ENCODE measurements at regions not wholly inside any gene's neighbourhood (a gene's known extent, or its start where the extent isn't known, plus 50 kb on each side); places are given as distances from the start of the nearest gene placed in this dataset.

DNA sequence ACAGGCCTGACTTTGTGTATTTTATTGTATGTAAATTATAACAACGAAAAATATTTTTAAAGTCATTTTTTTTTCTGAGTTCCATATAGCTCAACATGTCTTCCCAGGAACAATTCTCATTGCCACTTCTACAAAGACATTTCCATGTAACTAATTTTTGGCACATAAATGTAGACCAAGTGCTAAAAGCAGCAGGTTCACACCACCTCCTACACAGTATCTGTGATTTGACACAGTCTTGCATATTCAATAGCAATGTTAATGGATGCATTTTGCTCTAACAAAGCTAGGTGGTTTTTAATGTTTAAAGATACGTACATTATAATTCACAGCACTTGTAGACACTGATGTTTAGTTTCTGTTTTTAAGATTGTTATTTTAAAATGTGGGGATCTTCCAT lies 346.5 kb downstream of the GPAM start:
- no peak for DNase-seq

DNA sequence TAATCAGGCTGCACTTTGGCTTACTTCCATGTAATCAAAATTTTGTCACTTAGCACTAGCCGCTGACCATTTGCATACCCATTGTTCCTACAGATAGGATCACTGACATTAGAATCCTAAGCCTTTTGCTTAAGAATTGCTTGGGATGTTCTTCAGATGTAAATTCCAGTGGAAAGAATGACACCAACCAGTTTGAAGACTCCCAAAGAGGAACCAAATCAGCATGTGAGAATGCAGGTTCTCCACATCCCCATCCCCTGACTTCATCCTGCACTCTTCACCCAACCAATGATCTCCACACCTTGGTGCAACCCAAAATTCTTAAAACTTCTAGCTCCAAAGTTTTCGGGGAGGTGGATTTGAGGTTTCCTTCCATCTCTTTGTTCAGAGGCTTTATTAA lies 345.6 kb downstream of the GPAM start:
- no peak for DNase-seq

DNA sequence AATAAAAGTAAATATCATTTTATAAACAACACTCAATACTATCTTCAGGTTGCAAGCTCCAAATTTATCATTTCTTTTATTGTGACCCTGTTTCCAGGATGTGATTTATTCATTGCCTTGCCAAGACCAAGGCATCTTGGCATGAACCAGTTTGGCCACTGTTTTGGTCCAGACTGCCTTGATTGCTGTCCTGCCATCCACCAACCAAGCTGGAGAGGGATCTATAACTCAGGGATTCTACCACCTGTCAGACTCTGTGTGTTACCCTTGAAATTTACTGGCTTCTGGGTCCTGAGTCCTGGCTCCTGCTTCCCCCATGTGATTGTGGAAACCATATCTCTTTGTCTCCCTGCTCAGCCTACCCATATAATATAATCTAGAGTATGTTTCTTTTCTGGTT lies 343.0 kb downstream of the GPAM start:
- DNase-seq = no peak

DNA sequence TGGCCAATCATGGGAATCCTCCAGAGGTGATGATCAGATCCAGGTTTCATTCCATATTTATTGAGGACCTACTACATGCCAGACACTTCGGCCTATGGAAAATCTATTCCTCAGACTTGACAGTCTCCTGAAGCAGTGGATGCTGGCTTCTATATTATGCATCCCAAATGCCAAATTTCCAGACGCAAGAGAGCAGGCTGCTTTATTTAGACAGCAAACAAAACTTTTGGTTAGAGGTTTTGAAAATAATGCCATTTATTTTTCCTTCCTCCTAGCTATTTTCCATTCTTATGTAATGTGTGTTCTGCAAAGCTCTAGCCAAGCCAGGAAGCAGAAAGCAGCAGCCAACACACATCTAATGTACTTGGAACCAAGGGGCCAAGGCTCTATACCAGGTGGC lies 330.8 kb downstream of the GPAM start:
- no peak for DNase-seq

DNA sequence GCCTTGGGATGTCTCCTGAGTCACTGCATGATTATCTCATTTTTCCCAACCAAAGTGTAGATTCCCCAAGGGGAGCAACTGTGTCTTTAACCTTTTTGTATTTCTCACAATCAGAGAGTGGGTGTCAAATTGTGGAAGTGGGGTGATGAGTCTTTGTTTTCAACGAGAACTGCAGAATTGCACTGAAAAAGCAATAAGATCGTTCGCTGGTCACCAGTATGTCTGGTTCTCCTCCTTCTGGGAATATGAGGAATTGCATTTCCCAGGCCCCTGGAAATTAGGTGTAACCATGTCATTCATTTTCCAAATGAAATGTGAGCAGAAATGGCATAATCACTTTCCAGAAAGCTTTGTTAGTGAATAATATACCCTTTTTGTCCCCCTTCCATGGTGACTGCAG lies 326.9 kb downstream of the GPAM start:
- DNase-seq = no peak

DNA sequence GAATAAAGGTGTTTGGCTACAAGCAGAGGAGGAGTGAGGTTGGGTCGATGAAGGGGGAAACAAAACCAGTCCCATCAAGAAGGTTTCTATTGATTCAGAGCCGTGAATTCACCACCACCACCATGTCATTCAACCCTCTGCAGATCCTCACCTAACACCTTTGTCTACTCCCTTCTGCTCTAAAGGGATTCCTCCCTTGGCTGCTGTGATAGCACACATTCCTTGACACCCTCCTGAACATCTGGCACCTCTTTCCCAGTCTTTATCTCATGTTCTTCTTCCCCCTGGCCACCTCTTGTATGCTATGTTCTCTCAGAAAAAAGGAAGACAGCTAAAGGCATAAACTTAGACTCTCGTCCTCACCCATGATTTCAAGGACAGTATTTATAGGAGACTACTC lies 318.0 kb downstream of the GPAM start:
- DNase-seq = no peak

DNA sequence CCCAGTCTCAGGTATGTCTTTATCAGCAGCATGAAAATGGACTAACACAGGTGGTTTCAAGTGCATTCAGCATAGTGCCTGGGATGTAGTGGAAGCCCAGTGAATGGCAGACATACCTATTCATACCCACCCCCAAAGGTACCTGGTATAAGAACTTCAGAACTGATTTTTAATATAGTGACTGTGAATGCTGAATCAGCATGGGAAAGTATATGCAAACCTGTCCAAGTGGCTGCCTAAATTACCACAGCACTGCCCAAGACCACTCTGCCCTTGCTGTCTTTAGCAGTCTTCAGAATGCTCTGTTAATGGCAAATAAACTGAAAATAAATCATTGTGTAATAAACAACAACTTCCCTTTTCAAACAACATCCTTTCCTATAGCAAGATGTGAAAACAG lies 312.1 kb downstream of the GPAM start:
- DNase-seq = no peak

DNA sequence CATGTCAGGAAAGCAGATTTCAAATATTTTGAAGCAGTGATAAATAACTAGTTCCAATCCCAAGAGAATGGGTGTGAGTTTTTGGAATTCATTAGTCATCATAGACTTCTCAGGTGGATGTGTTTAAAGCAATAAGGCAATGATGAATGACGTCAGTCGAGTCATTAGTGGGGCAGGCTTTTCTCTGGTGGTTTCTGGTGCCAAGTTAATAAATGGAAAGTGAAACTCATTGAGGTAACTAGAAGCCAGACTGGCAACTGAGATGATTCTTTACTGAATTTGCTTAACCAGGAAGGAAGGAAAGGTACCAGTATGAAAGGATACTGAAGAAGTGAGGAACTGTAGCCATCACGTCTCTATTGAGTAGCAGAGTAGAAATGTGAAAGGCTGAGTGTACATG lies 311.0 kb downstream of the GPAM start:
- no peak for DNase-seq

DNA sequence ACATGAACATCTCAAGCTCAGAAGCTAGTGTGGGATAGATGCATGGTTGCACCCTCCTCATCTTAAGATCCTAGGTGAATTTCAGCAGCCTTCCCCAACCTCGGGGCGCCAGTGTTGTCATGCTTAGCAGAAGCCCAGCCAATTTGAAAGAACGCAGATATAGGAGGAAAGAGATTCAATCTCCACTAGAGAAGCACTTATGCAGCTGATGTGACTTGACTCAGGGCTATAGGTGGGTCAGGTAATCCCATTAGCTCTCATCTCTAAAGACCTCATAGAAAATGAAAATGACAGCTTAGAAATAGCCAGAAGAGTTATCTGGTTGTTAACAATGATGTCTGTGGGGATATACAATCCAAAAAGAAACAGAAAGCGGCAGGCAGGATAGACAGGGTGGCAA lies 310.5 kb downstream of the GPAM start:
- no peak for DNase-seq

DNA sequence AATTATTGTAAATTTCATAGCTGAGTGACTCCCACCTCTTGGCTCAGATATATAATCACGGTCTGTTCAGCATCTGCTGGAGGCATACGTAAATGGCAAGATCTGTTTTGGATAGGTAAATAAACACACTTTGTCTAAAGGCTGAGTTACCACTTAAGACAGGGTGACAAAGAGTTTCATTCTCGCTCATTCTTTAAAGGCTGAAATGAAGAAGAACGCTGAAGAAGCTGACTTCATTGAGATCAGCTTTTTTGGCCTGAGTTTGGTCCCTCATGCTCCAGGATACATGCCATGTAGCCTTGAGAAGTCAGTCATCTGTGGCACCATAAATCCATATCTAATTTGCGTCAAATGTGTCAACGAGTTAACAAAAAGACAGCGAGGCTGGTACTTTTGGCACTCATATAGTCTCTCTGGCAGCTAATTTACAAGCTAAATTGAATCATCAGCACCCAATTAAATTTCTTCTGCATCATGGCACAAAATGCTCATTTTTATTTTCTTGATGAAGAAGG lies 309.9 kb downstream of the GPAM start:
- DNase-seq = no peak

DNA sequence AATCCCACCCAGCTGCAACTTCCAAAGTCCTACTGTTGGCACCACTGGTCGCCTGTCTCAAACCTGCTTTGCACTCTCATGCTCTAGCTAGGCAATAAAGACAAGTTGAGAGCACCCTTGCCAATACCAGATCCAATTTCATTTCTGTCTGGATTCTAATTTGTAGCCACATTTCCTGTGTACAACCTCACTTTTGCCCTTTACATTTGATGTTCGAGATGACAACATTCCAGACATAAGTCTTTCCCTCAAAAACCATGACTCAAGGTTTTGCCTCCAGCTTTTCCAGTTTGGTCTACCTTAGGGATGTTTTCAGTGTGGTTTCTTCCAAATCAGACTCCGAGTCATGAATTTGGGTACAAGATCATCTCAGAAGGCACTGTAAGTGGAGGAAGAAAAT lies 309.0 kb downstream of the GPAM start:
- DNase-seq = no peak

DNA sequence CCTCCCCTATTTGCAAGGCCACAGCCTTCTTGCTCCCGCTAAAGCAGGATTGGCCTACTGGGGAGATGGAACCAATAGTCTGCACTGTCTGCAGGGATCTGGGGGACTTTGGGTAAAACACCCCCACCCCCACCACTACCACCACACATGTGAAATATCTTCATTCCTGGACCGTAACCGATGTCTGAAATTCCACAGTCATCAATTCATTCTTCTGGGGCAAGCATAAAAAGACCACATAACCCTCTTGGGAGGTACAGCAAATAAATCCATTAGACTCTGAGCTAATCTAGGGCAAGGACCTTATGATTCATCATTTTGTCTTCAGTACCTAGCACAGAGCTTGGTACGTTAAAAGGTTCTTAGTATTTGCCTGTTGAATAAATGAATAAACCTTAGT lies 307.8 kb downstream of the GPAM start:
- DNase-seq = no peak

DNA sequence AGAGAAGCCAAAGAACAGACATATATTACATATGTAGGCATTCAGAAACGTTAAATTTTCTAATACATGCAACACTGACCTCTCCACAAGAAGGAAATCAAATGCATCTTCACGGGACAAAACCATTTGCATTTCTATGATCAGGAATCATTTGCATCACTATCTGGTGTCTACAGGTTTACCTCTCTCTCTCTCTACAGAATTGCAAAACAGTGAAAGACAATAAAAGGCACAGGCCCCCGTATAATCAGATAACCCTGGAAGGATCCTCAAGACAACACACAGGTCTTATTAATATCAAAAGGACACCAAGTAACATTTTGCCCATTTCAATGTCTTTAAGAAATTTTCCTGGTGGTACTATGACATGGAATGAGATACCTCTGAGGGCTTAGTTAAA lies 306.3 kb downstream of the GPAM start:
- no peak for DNase-seq

DNA sequence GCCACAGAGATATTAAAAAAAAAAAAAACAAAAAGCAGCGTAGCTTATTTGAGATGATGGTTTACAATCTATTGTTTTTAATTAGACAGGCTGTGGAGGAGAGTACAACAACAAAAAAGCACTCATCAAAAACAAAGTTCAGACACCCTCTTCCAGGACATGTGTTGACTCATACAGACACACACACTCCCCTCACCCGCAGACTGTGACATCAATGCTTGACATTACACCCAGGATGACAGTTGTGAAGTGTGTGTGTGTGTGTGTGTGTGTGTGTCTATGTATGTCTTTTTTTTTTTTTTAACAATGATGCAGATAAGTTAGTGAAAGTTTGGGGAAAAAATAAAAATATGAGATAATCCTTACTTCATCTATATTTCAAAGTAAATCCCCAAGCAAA lies 303.6 kb downstream of the GPAM start:
- no peak for DNase-seq

DNA sequence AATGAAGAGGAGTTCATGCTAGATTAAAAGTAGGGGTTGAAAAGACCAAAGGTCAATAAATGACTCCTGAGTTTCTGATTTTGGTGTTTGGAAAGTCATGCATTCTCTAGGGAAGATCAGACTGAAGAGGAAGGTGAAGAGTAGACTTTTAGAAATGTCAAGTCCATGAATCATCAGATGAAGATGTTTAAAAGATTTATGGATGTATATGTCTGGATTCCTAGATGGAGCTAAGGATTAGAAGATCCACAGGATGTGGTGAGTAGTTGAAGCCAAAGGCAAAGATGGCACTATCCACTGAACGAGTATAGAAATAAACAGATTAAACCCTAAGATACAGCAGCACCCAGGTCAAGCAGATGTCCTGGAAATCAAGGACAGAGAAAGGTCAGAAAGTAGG lies 298.5 kb downstream of the GPAM start:
- no peak for DNase-seq

DNA sequence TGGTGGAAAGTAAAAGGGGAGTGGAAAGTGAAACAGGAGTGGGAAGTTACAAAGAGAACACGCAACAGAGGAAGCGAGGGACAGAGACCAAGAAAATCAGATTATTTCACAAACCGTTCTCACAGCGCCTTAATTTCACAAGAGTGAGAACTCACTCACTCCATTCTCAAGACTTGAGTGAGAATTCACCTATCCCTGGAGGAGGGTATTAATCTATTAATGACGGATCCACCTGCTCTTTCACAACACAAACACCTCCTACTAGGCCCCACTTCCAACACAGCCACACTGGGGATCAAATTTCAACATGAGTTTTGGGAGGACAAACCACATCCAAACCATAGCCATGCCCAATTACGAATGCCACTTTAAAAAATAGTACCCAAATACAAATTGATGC lies 297.6 kb downstream of the GPAM start:
- DNase-seq = no peak

DNA sequence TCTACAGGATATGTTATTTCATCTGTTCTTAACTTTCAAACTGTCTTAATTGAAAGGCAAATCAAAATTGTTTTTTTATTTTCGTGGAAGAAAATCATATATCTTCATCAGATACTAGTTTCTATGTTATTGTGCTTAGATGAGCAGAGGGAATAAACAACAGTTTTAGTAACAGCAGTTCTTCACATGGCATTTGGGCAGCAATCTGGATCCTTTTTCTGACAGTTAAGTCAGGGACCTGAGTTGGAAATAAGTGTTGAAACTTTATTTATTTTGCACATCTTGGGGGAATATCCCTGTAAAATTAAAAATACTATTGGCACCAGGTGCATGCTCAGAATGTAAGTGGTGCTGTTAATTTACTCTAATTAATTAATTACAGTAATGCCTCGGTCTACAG lies 296.3 kb downstream of the GPAM start:
- no peak for DNase-seq

DNA sequence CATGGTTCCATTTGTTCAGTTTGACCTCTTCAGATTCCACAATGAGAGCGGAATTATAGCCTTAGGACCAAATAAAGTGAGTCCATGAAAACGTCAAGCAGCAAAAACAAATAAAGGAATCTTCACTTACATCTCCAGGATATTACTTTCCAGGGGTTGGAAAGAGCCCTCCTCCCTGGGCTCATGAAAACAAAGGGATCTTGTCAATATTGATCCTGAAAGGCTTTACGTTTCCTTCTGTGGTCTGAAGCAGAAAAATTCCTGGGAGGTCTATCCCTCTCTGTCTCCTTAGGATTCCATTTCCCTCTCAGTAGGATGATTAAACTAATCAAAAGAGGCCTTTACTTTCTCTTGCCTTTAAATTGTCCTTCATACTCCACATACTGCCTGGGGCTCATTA lies 293.5 kb downstream of the GPAM start:
- no peak for DNase-seq

DNA sequence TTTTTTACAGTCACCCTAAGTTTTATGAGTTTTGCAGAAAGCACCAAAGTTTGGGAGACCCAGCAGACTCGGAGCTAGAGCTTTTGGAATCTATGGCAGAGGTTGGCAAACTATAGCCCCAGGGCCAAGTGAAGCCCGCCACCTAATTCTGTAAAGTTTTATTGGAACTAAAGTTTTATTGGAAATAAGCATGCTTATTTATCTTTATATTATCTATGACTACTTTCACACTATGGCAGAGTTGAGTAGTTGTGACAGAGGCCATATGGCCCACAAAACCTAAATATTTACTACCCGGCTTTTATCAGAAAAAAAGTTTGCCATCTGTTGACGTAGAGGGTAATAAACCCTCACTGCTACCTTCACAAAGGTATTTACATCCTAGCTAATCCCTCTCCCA lies 267.6 kb downstream of the GPAM start:
- no peak for DNase-seq

DNA sequence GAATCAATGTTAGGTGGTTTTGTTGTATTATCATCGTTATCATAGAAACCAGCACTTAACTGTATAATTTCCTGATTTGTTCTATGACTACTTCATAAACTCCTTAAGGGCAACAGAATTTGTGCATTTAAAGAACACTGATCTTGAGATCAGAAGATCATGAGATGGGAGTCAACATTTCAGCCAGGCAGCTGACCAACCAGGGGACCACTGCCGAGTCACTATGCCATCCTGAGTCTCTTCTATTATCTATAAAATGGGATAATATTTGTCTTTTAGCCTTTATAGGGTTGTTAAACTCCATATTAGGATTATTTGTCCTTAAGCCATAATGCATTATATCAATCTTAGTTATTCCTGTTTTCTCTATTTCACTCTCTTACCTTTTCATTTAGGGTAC lies 261.7 kb downstream of the GPAM start:
- DNase-seq = no peak

DNA sequence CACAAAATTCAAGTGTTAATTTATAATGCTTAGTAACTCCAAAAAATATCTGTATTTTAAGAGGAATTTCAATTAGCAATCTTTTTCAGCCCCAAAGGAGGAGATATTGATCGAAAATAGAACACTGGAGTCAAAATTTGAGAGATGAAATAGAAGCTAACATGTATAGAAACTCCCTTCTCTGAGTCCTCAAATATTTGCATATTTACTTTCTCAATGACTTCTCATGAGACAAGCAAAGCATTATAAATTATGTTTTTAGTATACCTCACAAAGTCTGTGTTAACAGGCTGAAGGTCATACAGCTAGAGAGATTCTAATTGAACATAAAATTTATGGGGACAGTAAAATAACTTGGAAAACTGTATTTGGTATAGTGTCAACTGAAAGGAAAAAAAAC lies 260.5 kb downstream of the GPAM start:
- DNase-seq = no peak

DNA sequence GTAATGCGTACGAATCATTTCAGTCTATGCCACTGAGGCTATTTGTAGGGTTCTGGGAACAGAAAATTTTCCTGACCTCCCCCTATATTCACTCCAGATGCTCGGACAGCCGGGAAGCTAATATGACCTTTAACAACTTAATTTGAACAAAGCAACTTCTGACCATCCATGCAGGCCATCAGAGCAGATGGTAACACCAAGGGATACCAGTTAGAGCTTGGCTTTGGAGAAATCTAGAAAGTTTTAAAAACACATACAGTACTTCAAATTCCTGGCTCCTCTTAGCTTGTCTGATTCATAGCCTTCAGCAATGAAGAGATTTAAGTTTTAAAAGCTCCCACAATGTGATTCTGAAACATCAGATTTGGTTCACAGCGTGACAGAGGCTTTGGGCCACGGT lies 257.3 kb downstream of the GPAM start:
- no peak for DNase-seq

DNA sequence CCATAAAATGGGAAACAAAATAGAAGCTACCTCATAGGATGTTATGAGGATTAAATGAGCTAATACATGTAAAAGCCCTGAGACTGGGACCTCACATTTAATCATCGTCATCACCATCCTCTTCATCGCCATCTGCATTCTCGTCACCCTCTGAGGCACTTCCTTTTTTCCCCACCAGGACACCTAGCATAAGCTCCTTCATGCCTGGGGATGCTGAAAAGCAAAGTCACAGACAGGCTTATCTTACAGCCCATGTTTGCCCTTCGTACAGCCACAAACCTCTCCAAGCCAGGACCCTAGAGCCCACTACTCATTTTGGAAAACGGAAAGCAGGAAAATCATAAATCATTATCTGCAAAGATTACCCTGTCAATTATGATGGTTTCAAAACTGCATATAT lies 249.6 kb downstream of the GPAM start:
- DNase-seq = no peak

DNA sequence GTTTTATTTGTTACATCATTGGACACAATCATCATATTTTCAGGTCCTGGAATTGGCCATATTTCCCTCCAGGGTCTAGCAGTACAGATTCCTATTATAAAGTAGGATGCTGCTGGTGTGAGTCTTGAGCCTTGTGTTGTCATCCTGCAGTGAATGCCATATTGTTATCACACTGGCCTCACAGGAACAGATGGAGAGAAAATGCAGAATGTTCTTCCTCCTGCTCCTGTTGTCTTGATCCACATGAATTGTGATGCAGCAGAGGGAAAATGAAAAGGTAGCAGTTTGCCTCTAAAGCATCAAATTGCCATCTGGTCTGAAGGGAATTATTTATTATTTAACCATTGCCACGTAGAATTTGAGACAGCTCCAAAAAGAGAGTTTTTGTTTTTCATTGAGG lies 248.6 kb downstream of the GPAM start:
- no peak for DNase-seq

DNA sequence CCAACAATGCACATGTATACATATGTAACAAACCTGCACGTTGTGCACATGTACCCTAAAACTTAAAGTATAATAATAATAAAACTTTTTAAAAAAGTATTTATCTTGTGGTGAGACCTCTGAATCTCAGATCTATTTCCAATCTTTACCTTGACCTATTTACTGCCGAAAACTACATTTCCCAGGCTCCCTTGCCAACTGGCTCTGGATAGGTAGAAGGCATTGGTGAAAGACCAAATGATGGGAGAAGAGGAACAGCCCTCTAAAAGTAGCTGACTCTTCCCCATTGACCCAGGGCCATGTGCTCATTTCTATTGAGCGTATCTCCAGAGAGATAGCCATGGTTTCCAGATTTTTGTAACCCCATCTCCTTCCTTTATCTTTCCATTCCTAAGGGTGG lies 247.4 kb downstream of the GPAM start:
- DNase-seq = no peak

DNA sequence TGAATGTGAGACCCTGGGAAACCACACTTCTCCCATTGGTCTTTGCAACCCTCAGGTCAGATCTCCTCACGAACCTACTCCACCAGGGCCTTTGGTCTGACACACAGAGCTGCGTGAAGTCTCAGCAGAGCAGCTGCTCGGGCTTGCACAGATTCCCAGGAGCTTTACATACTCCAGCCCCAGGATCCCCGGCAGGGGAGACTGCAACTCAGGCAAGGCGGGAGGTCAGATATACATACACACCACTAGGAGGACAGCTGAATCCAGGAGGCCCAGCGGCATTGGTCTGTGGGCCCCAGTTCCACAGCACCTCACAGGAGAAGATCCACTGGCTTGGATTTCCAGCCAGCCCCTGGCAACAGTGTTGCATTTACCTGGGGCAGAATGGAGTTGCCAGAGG lies 239.2 kb downstream of the GPAM start:
- no peak for DNase-seq
